ENCODE measurements at regions not wholly inside any gene's neighbourhood (a gene's known extent, or its start where the extent isn't known, plus 50 kb on each side); places are given as distances from the start of the nearest gene placed in this dataset.

DNA sequence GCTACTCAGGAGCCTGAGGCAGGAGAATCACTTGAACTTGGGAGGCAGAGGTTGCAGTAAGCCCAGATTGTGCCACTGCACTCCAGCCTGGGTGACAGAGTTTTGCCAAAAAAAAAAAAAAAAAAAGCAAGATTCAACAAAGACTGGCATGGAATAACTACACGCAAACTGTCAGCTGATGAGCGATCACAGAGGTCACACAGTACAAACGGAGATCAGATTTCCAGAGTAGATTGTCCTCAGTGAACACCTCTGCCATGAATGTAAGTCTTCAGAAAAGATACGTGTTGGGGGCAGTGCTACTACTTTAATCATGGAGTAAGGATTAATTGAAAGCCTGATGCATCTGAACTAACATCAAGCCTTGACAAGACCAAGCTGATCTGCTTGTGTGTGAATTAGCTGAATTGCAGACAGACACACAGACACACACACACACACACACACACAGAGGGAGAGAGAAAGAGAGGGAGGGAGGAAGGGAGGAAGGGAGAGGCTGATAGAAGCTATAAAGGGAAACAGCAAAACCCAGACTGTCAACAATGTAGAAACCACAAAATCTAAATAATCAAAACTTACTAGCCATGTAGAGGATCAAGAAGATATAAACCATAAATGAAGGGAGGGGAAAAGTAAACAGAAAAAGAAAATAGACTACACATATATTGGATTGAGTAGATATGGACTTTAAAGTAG is 222.9 kb upstream of the ZNF462 start:
- Histone ChIP-seq H3K79me2 (ENCODE audit: control insufficient read depth in 1 of 2, insufficient read depth in 2 of 2, low read length in 2 of 2) (no peaks in the 10 kb centered on the region), H4K20me1 (replicated peaks in 1 of 2; ENCODE audit: control insufficient read depth in 1 of 2, insufficient read depth in 2 of 2, low read length in 2 of 2) (no peaks in the 10 kb centered on the region), H3K4me3 (ENCODE audit: extremely low read depth in 1 of 4, insufficient read depth in 2 of 4, low read depth in 3 of 4, low read length in 4 of 4) (no peak overlapping the region), H3K18ac (ENCODE audit: extremely low read depth, low read length) (no peak overlapping the region), H2BK120ac (replicated peaks; ENCODE audit: low read depth, low read length) (no peak overlapping the region), H3K4me1 (replicated peaks in 1 of 4; ENCODE audit: control insufficient read depth in 3 of 4, insufficient read depth in 4 of 4, low read length in 3 of 4) (no peaks in the 10 kb centered on the region), H3K9ac (replicated peaks in 1 of 4; ENCODE audit: extremely low read depth in 1 of 4, low read depth in 3 of 4, low read length in 3 of 4) (no peak overlapping the region), H2BK20ac (ENCODE audit: low read length) (no peak overlapping the region), H4K91ac (replicated peaks; ENCODE audit: insufficient read length, low read length) (no peak overlapping the region), H3K14ac (ENCODE audit: insufficient read length) (no peak overlapping the region), H3K9me3 (ENCODE audit: insufficient read depth in 2 of 2, low read depth in 1 of 2, low read length in 1 of 2) (peaks cover 0 to 3% of the 10 kb centered on the region in 2 experiments; a peak in 2 of 4 replicates), H3K23me2 (ENCODE audit: low read depth, low read length) (0 out of 2 replicates have a peak, but pooled peaks cover 2% of the 10 kb centered on the region), H3K79me1 (ENCODE audit: low read depth, low read length) (no peaks in the 10 kb centered on the region), H4K5ac (ENCODE audit: insufficient read length, low read depth, low read length) (no peak overlapping the region), H3K56ac (replicated peaks; ENCODE audit: insufficient read length, low read depth, low read length) (no peak overlapping the region), H3K27me3 (replicated peaks in 1 of 4; ENCODE audit: control insufficient read depth in 3 of 4, extremely low read depth in 1 of 4, insufficient read depth in 3 of 4, low read length in 3 of 4) (no peaks in the 10 kb centered on the region), H3K23ac (ENCODE audit: insufficient read length) (no peak overlapping the region), H4K8ac (ENCODE audit: extremely low read depth, insufficient read depth, low read length) (no peak overlapping the region), H2BK5ac (ENCODE audit: low read depth, low read length) (no peak overlapping the region), H2AK5ac (ENCODE audit: low read depth, low read length) (no peak overlapping the region), H3K36me3 (ENCODE audit: control insufficient read depth in 2 of 4, insufficient read depth in 4 of 4, low read length in 3 of 4) (no peaks in the 10 kb centered on the region), H3K4me2 (ENCODE audit: insufficient read depth in 1 of 2, low read depth in 2 of 2, low read length in 2 of 2) (no peak overlapping the region), H2BK12ac (ENCODE audit: low read depth, low read length) (no peak overlapping the region), H3K4ac (replicated peaks; ENCODE audit: insufficient read length, low read depth, low read length) (no peak overlapping the region), H3K27ac (ENCODE audit: low read depth, low read length) (no peak overlapping the region), H2AFZ (ENCODE audit: low read length) (peak overlapping the region; percentile 94), H2BK15ac (ENCODE audit: low read length) (no peak overlapping the region)
- CTCF ChIA-PET (ENCODE audit: partially characterized antibody): interaction anchor here (0.6 to 1.2 kb wide), 5 partner anchors 17 to 309 kb away, joined by 3 to 4 read pairs (median 3); no protein-coding TSS in a partner anchor
- FAIRE-seq (no peak), DNase-seq (ENCODE audit: low read depth in 1 of 2, low spot score in 2 of 2) (no peak)
- POLR2A ChIA-PET (ENCODE audit: partially characterized antibody): interaction anchor here (0.6 kb wide), 1 partner anchor 129 kb away, joined by 3 read pairs; no protein-coding TSS in a partner anchor
- 89% methylated on average over 4 of the region's 4 CpGs; no CpG with 5 or more reads in 1 of the 2 experiments for WGBS, 2 experiments (ENCODE audit: extremely low coverage in 1 of 2, insufficient coverage in 1 of 2, insufficient read length in 1 of 2, insufficient replicate concordance in 2 of 2, low coverage in 1 of 2, low lambda C conversion rate in 2 of 2, missing lambda C conversion rate in 1 of 2)
- no peak for TF ChIP-seq TCF12 (IDR thresholded peaks at IDR 0.05; ENCODE audit: low read depth, low read length)
- no peak for TF ChIP-seq HDAC2 (IDR thresholded peaks at IDR 0.05; ENCODE audit: borderline replicate concordance in 1 of 2, low read depth in 2 of 2, low read length in 2 of 2)
- no peak for TF ChIP-seq CHD1 (IDR thresholded peaks at IDR 0.05; ENCODE audit: low read depth, low read length)
- no peak for TF ChIP-seq ZNF274 (IDR thresholded peaks at IDR 0.05; ENCODE audit: borderline replicate concordance, extremely low read depth, low read length)
- TF ChIP-seq SP4 (IDR thresholded peaks at IDR 0.05; ENCODE audit: low read length): no peak
- TF ChIP-seq BRCA1 (IDR thresholded peaks at IDR 0.05; ENCODE audit: low read depth, low read length): no peak
- no peak for TF ChIP-seq SP2 (IDR thresholded peaks at IDR 0.05; ENCODE audit: low read length)
- no peak for TF ChIP-seq KDM5A (IDR thresholded peaks at IDR 0.05; ENCODE audit: low read length)
- no peak for TF ChIP-seq GABPA (IDR thresholded peaks at IDR 0.05; ENCODE audit: borderline replicate concordance, insufficient read depth, low read length)
- TF ChIP-seq POLR2A (IDR thresholded peaks at IDR 0.05; ENCODE audit: control extremely low read depth in 1 of 2, low read depth in 2 of 2, low read length in 2 of 2): no peak
- no peak for TF ChIP-seq RXRA (IDR thresholded peaks at IDR 0.05; ENCODE audit: insufficient read depth, low read depth, low read length)
- no peak for TF ChIP-seq CEBPB (IDR thresholded peaks at IDR 0.05; ENCODE audit: low read depth, low read length)
- TF ChIP-seq GTF2F1 (IDR thresholded peaks at IDR 0.05; ENCODE audit: borderline replicate concordance, low read depth, low read length): no peak
- no peak for TF ChIP-seq NRF1 (IDR thresholded peaks at IDR 0.05; ENCODE audit: low read depth, low read length)
- TF ChIP-seq SP1 (IDR thresholded peaks at IDR 0.05; ENCODE audit: low read depth, low read length): no peak

All from H1 (cell line).